AG09309 (cell line): ENCODE measurements at regions not wholly inside any gene's neighbourhood (a gene's known extent, or its start where the extent isn't known, plus 50 kb on each side); places are given as distances from the start of the nearest gene placed in this dataset.

Experiments used
- DNase-seq: peaks from one replicate; pipeline ENCODE4 v3.0.0-alpha.2; 2010; ENCODE audit warnings: low read depth
- H3K4me3 ChIP-seq: 2 replicates; pipeline ENCODE4 v1.5.1; 2011; ENCODE audit warnings: mild to moderate bottlenecking, low read depth, low read length, moderate library complexity; ENCODE audit not compliant: control insufficient read depth
- TF ChIP-seq, protein P1 (sequence below): IDR thresholded peaks from 2 replicates; pipeline ENCODE4 v1.5.1; 2011; ENCODE audit warnings: mild to moderate bottlenecking, low read depth, low read length, inconsistent platforms; ENCODE audit not compliant: insufficient read depth, control insufficient read depth; ENCODE audit errors: missing control alignments

DNA sequence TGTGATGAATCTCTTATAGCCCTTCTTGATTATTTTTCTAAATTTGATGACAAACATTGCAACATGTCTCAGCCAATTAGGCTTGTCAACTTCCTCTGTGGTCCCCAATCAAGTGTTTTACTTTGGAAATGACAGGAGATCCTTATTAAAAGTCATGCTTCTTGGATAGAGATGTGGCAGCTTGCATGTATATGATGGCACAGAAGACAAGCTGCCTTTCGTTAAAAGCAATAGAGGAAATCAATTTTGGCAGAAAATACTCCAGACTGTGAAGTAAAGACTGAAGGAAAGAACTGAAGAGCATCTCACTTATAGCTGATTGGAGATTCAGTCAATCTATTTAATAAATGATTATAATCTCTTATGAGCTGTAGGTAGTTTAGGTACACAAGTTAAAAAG is 419.6 kb downstream of the PCDH7 start:
- TF ChIP-seq, protein P1, sequence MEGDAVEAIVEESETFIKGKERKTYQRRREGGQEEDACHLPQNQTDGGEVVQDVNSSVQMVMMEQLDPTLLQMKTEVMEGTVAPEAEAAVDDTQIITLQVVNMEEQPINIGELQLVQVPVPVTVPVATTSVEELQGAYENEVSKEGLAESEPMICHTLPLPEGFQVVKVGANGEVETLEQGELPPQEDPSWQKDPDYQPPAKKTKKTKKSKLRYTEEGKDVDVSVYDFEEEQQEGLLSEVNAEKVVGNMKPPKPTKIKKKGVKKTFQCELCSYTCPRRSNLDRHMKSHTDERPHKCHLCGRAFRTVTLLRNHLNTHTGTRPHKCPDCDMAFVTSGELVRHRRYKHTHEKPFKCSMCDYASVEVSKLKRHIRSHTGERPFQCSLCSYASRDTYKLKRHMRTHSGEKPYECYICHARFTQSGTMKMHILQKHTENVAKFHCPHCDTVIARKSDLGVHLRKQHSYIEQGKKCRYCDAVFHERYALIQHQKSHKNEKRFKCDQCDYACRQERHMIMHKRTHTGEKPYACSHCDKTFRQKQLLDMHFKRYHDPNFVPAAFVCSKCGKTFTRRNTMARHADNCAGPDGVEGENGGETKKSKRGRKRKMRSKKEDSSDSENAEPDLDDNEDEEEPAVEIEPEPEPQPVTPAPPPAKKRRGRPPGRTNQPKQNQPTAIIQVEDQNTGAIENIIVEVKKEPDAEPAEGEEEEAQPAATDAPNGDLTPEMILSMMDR: no peak
- DNase-seq: no peak
- no peak overlapping the region for H3K4me3 ChIP-seq

DNA sequence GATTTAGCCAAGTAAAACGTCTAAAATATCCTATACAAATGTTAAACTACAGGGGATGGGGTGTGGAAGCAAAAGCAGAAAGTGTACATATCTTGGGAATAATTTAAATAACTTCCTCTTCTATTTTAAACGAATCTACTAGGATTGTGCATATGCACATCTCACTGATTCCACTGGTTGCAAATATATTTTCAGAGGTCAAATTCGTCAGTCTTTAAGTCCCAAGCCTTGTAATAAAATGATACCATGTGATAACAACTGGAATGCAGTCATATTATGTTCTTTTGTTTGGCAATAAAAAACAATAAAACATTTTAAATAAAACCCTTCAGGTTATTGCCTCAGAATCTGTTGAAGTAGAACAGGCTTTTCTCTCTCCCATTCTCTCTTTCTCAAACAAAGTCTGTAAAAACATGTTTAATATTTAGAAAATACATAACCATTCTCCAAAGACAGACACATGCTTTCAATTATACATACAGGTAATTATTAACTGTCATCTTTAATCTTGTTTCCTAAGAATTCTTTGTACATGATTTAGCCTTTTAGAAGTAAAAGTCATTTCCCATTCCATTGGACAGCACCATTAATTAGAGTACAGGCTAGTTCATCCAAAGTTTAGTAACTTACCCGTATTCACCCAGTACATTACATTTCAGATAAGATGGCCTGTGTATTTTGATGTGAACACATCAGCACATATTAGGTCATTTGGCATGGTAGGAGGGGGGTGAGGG is 421.1 kb downstream of the PCDH7 start:
- DNase-seq: no peak
- TF ChIP-seq, protein P1: no peak
- no peak overlapping the region for H3K4me3 ChIP-seq

DNA sequence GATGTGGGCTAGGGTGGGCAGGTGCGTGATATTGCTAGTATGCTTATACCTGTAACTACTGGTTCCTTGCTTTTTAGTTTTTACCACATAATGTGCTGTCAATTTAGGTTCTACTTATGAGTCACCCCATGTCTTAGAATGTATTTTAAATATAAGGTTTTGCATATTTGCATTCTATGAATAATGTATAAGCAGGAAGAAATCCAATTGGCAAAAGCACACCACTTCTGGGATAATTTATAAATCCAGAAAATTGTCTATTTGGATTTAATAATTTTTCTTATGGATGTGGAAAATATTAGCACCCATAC is 421.6 kb downstream of the PCDH7 start:
- TF ChIP-seq, protein P1: no peak
- no peak for DNase-seq

DNA sequence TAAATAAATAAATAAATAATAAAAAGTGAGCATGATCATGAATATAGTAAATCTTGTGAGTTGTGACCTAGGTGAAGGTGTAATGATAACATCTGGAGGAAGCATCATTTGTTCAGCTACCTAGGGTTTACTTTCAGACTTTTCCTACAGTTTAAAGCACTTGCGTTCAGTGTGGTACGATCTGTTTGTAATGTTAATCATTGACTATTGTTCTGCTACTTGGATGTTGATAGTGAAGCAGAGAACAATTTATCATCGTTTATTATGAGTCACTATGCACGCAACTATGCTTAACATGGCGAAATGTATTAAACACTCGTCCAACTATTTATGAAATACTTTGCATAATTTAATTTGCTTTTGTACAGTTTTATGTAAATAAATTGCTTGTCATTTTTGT is 426.2 kb downstream of the PCDH7 start:
- no peak for DNase-seq

More for the DNA sequence above, 421.6 kb downstream of the PCDH7 start:
- H3K4me3 ChIP-seq: no peak overlapping the region

DNA sequence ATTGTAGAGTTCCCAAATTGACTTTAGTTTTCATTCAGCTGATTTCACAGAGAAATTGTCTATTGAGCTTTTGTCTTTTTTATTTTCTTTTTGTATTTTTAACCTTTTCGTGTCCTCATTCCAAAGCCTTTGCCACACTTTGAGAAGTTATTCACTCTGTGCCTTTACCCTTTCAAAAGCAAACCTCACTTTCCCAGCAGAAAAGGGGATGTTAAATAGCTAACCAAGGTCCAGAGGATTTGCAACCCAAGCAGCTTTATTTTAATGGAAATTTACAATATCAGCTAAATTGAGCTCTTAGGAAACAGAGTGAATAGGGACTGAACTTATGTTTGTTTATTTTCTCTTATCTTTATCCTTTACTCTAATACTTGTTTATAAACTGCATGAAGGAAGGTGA is 428.8 kb downstream of the PCDH7 start:
- DNase-seq: no peak
- no peak overlapping the region for H3K4me3 ChIP-seq
- TF ChIP-seq, protein P1: no peak

More for the DNA sequence above, 426.2 kb downstream of the PCDH7 start:
- no peak overlapping the region for H3K4me3 ChIP-seq
- TF ChIP-seq, protein P1: no peak

DNA sequence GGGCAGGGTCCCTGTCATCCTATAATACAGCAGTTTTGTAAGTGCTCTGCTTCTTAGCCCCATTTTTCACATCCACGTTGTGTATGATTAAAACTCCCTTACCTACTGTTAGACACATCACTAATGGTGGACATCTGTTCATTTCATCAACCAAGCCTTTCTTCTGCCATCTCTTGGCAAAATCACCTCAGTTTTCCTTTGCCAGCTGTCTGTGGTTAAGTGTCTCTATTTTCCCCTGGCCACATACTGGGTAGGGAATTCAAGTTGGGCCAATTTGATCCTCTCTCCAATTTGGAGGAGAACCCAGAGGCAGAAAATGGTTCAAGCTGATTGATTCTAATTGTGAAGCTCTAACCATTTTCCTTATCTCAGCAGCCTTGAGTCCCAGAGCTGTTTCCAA is 436.1 kb downstream of the PCDH7 start:
- TF ChIP-seq, protein P1: no peak
- no peak for DNase-seq
- H3K4me3 ChIP-seq: no peak overlapping the region
